22Rv1 (cell line): ENCODE measurements at regions not wholly inside any gene's neighbourhood (a gene's known extent, or its start where the extent isn't known, plus 50 kb on each side); places are given as distances from the start of the nearest gene placed in this dataset.

Experiments used
- ZFX ChIP-seq: fragments of 450-650 bp; IDR thresholded peaks from 2 replicates; pipeline ENCODE4 v1.6.1; 2017; ENCODE audit warnings: antibody characterized with exemption, borderline replicate concordance
- TF ChIP-seq, protein P1 (sequence below): fragments of 450-650 bp; IDR thresholded peaks from 2 replicates; pipeline ENCODE4 v1.5.1; 2017; ENCODE audit warnings: mild to moderate bottlenecking

DNA sequence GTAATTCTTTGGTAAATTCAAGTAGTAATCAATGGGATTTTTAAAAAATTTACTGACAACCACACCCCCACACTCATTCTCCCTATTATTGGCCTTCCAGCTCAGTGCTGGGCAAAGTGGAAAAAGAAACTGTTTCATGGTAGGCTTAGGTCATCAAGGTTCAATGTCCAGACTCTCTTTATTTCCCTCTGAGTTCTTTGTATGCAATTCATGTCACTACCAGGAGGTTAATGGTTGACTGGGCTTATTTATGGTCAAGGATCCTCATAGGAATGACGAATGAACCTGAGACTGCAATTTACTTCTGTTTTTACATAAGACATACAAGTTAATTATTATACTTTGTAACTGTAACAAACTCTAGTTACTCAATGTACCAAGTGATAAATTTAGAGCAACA, 403.2 kb downstream of the KLHL13 start:
- TF ChIP-seq, protein P1, sequence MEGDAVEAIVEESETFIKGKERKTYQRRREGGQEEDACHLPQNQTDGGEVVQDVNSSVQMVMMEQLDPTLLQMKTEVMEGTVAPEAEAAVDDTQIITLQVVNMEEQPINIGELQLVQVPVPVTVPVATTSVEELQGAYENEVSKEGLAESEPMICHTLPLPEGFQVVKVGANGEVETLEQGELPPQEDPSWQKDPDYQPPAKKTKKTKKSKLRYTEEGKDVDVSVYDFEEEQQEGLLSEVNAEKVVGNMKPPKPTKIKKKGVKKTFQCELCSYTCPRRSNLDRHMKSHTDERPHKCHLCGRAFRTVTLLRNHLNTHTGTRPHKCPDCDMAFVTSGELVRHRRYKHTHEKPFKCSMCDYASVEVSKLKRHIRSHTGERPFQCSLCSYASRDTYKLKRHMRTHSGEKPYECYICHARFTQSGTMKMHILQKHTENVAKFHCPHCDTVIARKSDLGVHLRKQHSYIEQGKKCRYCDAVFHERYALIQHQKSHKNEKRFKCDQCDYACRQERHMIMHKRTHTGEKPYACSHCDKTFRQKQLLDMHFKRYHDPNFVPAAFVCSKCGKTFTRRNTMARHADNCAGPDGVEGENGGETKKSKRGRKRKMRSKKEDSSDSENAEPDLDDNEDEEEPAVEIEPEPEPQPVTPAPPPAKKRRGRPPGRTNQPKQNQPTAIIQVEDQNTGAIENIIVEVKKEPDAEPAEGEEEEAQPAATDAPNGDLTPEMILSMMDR: no peak
- no peak for TF ChIP-seq ZFX
